Astrocyte of the spinal cord (primary cell): ENCODE measurements at regions not wholly inside any gene's neighbourhood (a gene's known extent, or its start where the extent isn't known, plus 50 kb on each side); places are given as distances from the start of the nearest gene placed in this dataset.

Experiments
- DNase-seq: peaks from one replicate; pipeline ENCODE4 v3.0.0; 2011; ENCODE audit warnings: low read depth, low spot score
- H3K4me3 ChIP-seq: 2 replicates; pipeline ENCODE4 v1.5.1; 2011; ENCODE audit warnings: low read depth, mild to moderate bottlenecking, low read length, moderate library complexity
- CTCF ChIP-seq: IDR thresholded peaks from 2 replicates; pipeline ENCODE4 v1.5.1; 2012; ENCODE audit warnings: low read depth, mild to moderate bottlenecking, low read length, inconsistent platforms
- in situ Hi-C: cut with HindIII; loops from 2 replicates; pipeline ENCODE4 v1.10.0; 2017; ENCODE audit warnings: low sequenced_read_pairs

DNA sequence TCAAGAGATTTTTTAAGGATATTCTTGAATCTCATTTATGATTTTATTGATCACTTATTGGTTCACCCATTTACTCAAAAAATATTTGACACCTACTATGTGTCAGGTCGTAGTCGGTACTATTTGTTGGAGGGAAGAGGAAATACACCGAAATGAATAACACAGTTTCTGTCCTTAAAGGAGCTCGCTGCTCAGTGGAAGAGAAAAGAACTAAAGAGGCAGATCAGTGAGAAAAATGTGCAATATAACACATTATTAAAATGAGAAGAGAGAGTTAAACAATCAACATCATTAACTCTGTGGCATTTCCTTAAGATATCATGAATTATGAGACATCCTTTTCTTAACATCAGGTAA, 56.1 kb upstream of the ADAMTS9 start:
- DNase-seq: no peak
- no peak for TF ChIP-seq CTCF
- no peak overlapping the region for H3K4me3 ChIP-seq
- in situ Hi-C loops: no loop called here

DNA sequence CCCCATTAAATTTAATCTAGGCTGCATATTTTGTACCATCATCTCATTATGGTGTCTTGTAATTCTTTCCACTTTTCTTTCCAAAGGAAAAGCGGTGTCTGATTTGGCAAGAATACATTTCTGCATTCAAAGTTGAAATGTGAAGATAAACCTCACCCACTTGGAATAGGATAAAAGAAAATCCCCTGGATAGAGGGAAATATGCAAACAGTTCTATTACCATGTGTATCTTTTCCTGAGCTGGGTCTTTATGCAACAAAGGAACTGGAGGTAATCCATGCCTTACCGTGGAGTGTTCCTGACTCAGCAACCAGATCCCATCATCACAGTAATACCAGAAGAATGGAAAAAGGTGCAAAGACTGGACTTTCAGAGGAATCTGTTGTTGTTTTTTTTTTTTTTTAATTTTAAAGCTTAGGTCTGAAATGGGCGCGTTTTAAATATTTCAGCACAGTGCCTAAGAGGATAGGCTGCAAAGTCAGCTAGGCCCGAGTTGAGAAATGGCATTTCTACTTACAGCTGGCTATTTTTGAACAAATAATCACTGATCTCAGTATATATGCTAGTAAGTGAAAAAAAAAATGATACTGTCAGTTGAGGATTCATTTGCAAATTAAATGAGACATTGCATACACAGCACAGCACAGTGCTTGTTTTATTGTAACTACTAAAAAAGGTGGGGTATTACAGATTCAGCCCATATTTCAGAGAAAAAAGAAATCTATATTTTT, 55.5 kb upstream of the ADAMTS9 start:
- peak; percentile 12 for DNase-seq
- TF ChIP-seq CTCF: no peak
- in situ Hi-C loops: no loop called here
- H3K4me3 ChIP-seq: no peak overlapping the region

DNA sequence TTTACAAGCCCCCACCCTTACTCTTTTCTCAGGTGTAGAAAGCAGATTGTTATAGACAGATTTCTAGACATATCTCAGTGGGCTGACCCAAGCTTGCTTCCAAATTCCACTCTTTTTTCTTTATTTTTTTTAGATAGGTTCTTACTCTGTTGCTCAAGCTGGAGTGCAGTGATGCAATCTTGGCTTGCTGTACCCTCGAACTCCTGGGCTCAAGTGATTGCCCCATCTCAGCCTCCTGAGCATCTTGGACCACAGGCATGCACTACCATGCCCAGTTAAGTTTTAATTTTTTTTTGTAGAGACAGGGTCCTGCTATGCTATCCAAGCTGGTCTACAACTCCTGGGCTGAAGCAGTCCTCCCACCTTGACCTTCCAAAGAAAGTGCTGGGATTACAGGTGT, 53.5 kb upstream of the ADAMTS9 start:
- H3K4me3 ChIP-seq: no peak overlapping the region
- no peak for TF ChIP-seq CTCF
- DNase-seq: no peak
- in situ Hi-C loops: no loop called here

DNA sequence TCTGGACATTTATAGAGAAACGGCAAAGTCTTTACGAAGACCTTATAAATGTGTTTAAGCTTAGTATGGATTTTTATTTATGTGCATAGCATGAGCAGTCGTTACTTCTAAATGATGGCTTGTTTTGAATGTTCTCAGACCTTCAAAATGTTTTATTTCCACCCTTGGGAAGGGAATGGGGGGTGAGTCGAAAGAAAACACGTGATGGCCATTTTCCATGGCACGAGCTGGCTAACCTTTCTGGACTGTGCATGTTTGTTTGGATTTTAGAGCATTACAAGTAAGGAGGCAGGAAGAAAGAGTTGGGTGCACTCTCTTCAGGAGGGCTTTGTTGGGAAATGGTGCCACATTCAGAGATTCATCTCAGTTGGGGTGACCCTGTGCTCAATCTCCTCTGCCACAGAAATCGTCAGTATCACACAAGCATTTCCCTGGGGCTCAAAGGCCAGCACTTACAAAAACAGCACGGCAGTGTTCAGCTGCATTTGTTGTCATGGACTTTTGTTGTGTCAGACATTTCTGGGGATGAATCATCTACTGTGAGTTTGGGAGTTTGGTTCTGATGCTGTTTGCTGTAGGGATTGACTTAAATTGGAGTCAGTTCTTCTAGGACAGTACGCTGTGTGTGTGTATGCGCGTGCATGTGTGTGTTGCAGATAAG, 52.3 kb upstream of the ADAMTS9 start:
- in situ Hi-C loops: no loop called here
- no peak for TF ChIP-seq CTCF
- DNase-seq: peak; percentile 68
- H3K4me3 ChIP-seq: no peak overlapping the region
